C4-2B (cell line): ENCODE measurements at regions not wholly inside any gene's neighbourhood (a gene's known extent, or its start where the extent isn't known, plus 50 kb on each side); places are given as distances from the start of the nearest gene placed in this dataset.

Experiments used
- ZFX ChIP-seq: fragments of 450-650 bp; IDR thresholded peaks from 2 replicates; pipeline ENCODE4 v1.6.1; 2017
- TF ChIP-seq, protein P1 (sequence below): fragments of 450-650 bp; conservative IDR thresholded peaks from 2 replicates; pipeline ENCODE4 v1.5.1; 2017; ENCODE audit warnings: mild to moderate bottlenecking

DNA sequence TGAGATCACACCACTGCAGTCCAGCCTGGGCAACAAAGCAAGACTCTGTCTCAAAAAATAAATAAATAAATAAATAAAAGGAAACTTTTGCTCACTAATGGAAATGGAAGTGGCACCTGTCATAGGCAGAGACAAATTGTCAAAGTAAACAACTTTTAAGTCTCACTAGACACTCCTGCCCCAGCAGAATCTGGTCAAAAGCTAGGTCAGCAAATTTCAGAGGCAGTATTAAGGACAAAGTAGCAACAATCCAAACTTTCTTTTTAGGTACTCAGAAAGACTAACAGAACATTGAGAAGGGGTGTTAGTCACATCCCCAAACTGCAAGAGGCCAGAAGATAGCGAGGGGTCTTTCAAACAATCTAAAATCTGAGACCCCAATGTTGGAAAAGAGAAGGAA is 101.4 kb upstream of the MSX2 start:
- TF ChIP-seq, protein P1, sequence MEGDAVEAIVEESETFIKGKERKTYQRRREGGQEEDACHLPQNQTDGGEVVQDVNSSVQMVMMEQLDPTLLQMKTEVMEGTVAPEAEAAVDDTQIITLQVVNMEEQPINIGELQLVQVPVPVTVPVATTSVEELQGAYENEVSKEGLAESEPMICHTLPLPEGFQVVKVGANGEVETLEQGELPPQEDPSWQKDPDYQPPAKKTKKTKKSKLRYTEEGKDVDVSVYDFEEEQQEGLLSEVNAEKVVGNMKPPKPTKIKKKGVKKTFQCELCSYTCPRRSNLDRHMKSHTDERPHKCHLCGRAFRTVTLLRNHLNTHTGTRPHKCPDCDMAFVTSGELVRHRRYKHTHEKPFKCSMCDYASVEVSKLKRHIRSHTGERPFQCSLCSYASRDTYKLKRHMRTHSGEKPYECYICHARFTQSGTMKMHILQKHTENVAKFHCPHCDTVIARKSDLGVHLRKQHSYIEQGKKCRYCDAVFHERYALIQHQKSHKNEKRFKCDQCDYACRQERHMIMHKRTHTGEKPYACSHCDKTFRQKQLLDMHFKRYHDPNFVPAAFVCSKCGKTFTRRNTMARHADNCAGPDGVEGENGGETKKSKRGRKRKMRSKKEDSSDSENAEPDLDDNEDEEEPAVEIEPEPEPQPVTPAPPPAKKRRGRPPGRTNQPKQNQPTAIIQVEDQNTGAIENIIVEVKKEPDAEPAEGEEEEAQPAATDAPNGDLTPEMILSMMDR, result no peak
- TF ChIP-seq ZFX, result no peak
